Effector memory CD4-positive, alpha-beta T cell (primary cell): ENCODE measurements at regions not wholly inside any gene's neighbourhood (a gene's known extent, or its start where the extent isn't known, plus 50 kb on each side); places are given as distances from the start of the nearest gene placed in this dataset.

Experiments
- DNase-seq, 3 donors: peaks; one replicate each; pipeline ENCODE4 v3.0.0-alpha.2; 2020
- H3K27ac ChIP-seq: 2 replicates; pipeline ENCODE4 v1.7.0; 2013; ENCODE audit warnings: mild to moderate bottlenecking, low read length, moderate library complexity; ENCODE audit not compliant: insufficient read depth, poor library complexity, severe bottlenecking
- H3K27me3 ChIP-seq: replicated peaks from 2 replicates; pipeline ENCODE4 v1.7.0; 2013; ENCODE audit warnings: mild to moderate bottlenecking, low read length; ENCODE audit not compliant: insufficient read depth, control insufficient read depth, poor library complexity, severe bottlenecking
- H3K36me3 ChIP-seq: 2 replicates; pipeline ENCODE4 v1.7.0; 2013; ENCODE audit warnings: mild to moderate bottlenecking, low read length, moderate library complexity; ENCODE audit not compliant: control insufficient read depth, insufficient read depth
- H3K4me1 ChIP-seq: 2 replicates; pipeline ENCODE4 v1.7.0; 2013; ENCODE audit warnings: low read length, mild to moderate bottlenecking; ENCODE audit not compliant: control insufficient read depth, insufficient read depth, poor library complexity, severe bottlenecking
- H3K4me3 ChIP-seq: 2 replicates; pipeline ENCODE4 v1.7.0; 2013; ENCODE audit warnings: low read length, low read depth, mild to moderate bottlenecking; ENCODE audit not compliant: insufficient read depth, poor library complexity, severe bottlenecking
- H3K9me3 ChIP-seq: 2 replicates; pipeline ENCODE4 v1.7.0; 2013; ENCODE audit warnings: mild to moderate bottlenecking, low read length, moderate library complexity; ENCODE audit not compliant: control insufficient read depth

GRCh38 chr2:196544906-196545433 lies 94.5 kb upstream of the CCDC150 start:
- no peaks in the 10 kb centered on the region for H3K9me3 ChIP-seq
- H3K27ac ChIP-seq = no peak overlapping the region
- no peaks in the 10 kb centered on the region for H3K27me3 ChIP-seq
- no peaks in the 10 kb centered on the region for H3K36me3 ChIP-seq
- DNase-seq = no peak
- H3K4me1 ChIP-seq = no peaks in the 10 kb centered on the region
- no peak overlapping the region for H3K4me3 ChIP-seq

GRCh38 chr2:196546151-196546919 lies 93.2 kb upstream of the CCDC150 start:
- H3K27ac ChIP-seq = no peak overlapping the region
- H3K27me3 ChIP-seq = no peaks in the 10 kb centered on the region
- no peak overlapping the region for H3K4me3 ChIP-seq
- H3K36me3 ChIP-seq = no peaks in the 10 kb centered on the region
- no peaks in the 10 kb centered on the region for H3K9me3 ChIP-seq
- no peaks in the 10 kb centered on the region for H3K4me1 ChIP-seq
- DNase-seq = no peak

- no peaks in the 10 kb centered on the region for H3K27me3 ChIP-seq
- no peak for DNase-seq
- no peak overlapping the region for H3K27ac ChIP-seq
- no peaks in the 10 kb centered on the region for H3K9me3 ChIP-seq
- no peaks in the 10 kb centered on the region for H3K36me3 ChIP-seq
- no peak overlapping the region for H3K4me3 ChIP-seq
- H3K4me1 ChIP-seq = no peaks in the 10 kb centered on the region
Observed at GRCh38 chr2:196549052-196549451, 90.5 kb upstream of the CCDC150 start.

- H3K9me3 ChIP-seq = no peaks in the 10 kb centered on the region
- no peak overlapping the region for H3K4me3 ChIP-seq
- H3K27ac ChIP-seq = no peak overlapping the region
- H3K4me1 ChIP-seq = no peaks in the 10 kb centered on the region
- no peak for DNase-seq
- H3K36me3 ChIP-seq = no peaks in the 10 kb centered on the region
- no peaks in the 10 kb centered on the region for H3K27me3 ChIP-seq
Observed at GRCh38 chr2:196551014-196551413, 88.5 kb upstream of the CCDC150 start.

- Histone ChIP-seq H3K36me3 (no peaks in the 10 kb centered on the region), H3K4me3 (no peak overlapping the region), H3K27me3 (no peaks in the 10 kb centered on the region), H3K27ac (no peak overlapping the region), H3K4me1 (no peaks in the 10 kb centered on the region), H3K9me3 (no peaks in the 10 kb centered on the region)
- DNase-seq = no peak
Observed at GRCh38 chr2:196555161-196555560, 84.4 kb upstream of the CCDC150 start.

- no peaks in the 10 kb centered on the region for H3K4me1 ChIP-seq
- H3K9me3 ChIP-seq = no peaks in the 10 kb centered on the region
- no peak overlapping the region for H3K4me3 ChIP-seq
- H3K36me3 ChIP-seq = no peaks in the 10 kb centered on the region
- H3K27ac ChIP-seq = no peak overlapping the region
- no peaks in the 10 kb centered on the region for H3K27me3 ChIP-seq
- no peak for DNase-seq
Observed at GRCh38 chr2:196555726-196556125, 83.8 kb upstream of the CCDC150 start.

- H3K9me3 ChIP-seq = no peaks in the 10 kb centered on the region
- H3K4me3 ChIP-seq = no peak overlapping the region
- no peak overlapping the region for H3K27ac ChIP-seq
- H3K4me1 ChIP-seq = no peaks in the 10 kb centered on the region
- no peaks in the 10 kb centered on the region for H3K36me3 ChIP-seq
- no peaks in the 10 kb centered on the region for H3K27me3 ChIP-seq
- no peak for DNase-seq
Observed at GRCh38 chr2:196558497-196558896, 81.0 kb upstream of the CCDC150 start.

GRCh38 chr2:196563876-196564275 lies 75.6 kb upstream of the CCDC150 start:
- H3K9me3 ChIP-seq = no peaks in the 10 kb centered on the region
- no peak overlapping the region for H3K4me3 ChIP-seq
- no peak for DNase-seq
- no peaks in the 10 kb centered on the region for H3K36me3 ChIP-seq
- H3K27me3 ChIP-seq = no peaks in the 10 kb centered on the region
- no peaks in the 10 kb centered on the region for H3K4me1 ChIP-seq
- no peak overlapping the region for H3K27ac ChIP-seq

- Histone ChIP-seq H3K27me3 (no peaks in the 10 kb centered on the region), H3K9me3 (no peaks in the 10 kb centered on the region)
- DNase-seq = no peak
Observed at GRCh38 chr2:196565106-196565765, 74.3 kb upstream of the CCDC150 start.

GRCh38 chr2:196565982-196566381 lies 73.5 kb upstream of the CCDC150 start:
- Histone ChIP-seq H3K9me3 (no peaks in the 10 kb centered on the region), H3K27me3 (no peaks in the 10 kb centered on the region), H3K27ac (no peak overlapping the region), H3K4me1 (no peaks in the 10 kb centered on the region), H3K36me3 (no peaks in the 10 kb centered on the region), H3K4me3 (no peak overlapping the region)
- DNase-seq = no peak

More at GRCh38 chr2:196565106-196565765, 74.3 kb upstream of the CCDC150 start:
- Histone ChIP-seq H3K36me3 (no peaks in the 10 kb centered on the region), H3K4me3 (no peak overlapping the region), H3K27ac (no peak overlapping the region), H3K4me1 (no peaks in the 10 kb centered on the region)
